ENCODE measurements at regions not wholly inside any gene's neighbourhood (a gene's known extent, or its start where the extent isn't known, plus 50 kb on each side); places are given as distances from the start of the nearest gene placed in this dataset.

DNA sequence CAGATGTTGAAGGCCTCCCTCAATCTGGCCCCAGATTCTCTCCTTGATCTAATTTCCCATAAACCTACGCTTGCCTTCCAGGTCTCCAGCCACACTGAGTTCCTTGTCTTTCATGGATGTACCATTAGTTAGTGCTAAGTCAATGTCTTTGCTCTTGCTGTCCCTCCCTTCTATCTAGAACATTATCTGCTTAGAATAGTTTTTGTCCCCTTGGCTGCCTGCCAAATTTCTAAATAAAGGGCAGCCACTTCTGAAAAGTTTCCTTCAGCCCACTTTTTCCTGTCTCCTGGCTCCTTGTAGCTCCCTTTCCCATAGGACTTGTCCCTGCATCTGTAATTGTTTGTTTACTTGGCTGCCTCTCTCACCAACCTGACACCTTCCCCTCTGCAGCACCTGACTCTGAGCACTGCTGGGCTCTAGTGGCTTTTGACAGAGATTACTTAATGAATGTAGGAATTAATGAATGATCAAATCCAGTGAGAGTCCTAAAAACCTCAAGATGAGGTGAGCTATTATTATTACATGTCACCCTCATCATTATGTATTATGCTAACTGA is 58.3 kb downstream of the CXCL12 start:
- no peak for DNase-seq (ENCODE audit: low read depth)
- TF ChIP-seq, protein P1, sequence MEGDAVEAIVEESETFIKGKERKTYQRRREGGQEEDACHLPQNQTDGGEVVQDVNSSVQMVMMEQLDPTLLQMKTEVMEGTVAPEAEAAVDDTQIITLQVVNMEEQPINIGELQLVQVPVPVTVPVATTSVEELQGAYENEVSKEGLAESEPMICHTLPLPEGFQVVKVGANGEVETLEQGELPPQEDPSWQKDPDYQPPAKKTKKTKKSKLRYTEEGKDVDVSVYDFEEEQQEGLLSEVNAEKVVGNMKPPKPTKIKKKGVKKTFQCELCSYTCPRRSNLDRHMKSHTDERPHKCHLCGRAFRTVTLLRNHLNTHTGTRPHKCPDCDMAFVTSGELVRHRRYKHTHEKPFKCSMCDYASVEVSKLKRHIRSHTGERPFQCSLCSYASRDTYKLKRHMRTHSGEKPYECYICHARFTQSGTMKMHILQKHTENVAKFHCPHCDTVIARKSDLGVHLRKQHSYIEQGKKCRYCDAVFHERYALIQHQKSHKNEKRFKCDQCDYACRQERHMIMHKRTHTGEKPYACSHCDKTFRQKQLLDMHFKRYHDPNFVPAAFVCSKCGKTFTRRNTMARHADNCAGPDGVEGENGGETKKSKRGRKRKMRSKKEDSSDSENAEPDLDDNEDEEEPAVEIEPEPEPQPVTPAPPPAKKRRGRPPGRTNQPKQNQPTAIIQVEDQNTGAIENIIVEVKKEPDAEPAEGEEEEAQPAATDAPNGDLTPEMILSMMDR (conservative IDR thresholded peaks at IDR 0.05; ENCODE audit: low read depth, low read length) = no peak
- H3K4me3 ChIP-seq (ENCODE audit: low read depth, low read length) = no peak overlapping the region

DNA sequence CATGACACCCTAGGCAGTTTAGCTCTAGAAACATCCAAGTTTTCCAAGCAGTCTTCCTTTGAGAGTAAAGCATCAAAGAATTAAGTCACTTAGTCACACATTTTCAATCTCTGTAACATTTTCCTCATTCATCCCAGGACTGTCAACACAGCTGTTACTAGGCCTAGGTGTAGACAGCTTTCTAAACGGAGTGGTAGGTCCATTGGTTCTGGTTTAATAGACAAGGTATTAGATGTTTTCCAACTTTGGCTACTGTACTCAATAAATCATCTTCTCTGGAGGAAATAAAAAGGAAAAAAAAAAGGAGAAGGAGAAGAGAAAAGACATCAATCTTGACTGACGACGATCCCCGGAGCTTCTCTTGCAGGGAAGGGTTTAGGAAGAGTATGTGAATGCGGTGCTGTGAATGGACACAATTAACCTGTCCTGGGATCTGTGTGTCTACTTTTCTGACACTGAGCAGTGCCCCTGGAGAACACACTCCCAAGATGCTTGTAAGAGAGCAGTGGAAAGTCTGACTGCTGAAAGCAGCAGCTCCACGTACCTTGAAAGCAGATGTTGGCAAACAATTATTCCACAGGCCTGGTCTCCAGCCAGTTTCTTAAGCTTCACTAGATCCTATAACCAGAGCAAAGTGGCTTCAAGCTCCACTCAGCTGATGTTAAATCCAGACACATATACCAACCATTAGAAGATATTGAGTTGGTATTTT is 59.1 kb downstream of the CXCL12 start:
- H3K4me3 ChIP-seq (ENCODE audit: low read depth, low read length) = no peak overlapping the region
- DNase-seq (ENCODE audit: low read depth) = no peak
- TF ChIP-seq, protein P1 (conservative IDR thresholded peaks at IDR 0.05; ENCODE audit: low read depth, low read length) = no peak

DNA sequence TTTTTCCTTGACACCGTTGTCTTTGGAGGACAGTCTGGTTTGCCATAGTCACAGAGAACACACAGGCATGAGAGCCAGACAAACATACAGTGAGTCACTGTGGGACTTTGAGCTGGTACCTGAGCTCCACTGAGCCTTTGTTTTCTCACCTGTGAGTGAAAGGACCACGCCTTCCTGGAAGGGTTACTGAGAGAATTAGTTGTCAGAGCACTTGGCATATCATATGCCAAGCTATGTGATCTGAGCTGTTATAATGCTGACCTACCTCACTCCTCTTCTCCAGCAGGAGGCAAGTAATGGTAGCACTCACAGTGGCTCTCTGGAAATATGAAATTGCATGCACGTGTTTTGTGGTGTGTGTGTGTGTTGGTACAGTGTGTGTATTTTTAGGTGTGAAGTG is 59.7 kb downstream of the CXCL12 start:
- TF ChIP-seq, protein P1 (conservative IDR thresholded peaks at IDR 0.05; ENCODE audit: low read depth, low read length) = no peak
- no peak overlapping the region for H3K4me3 ChIP-seq (ENCODE audit: low read depth, low read length)
- DNase-seq (ENCODE audit: low read depth) = no peak

DNA sequence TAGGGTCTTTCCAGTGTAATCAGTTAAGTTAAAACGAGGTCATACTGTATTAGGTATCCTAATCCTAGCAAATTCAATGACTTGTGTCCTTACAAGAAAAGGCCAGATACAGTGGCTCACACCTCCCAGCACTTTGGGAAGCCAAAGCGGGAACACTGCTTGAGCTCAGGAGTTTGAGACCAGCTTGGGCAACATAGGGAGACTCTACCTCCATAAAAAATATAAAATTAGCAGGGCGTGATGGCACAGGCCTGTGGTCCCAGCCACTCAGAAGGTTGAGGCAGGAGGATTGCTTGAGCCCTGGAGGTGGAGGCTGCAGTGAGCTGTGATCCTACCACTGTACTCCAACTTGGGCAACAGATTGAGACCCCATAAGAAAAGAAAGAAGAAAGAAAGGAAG is 61.1 kb downstream of the CXCL12 start:
- H3K4me3 ChIP-seq (ENCODE audit: low read depth, low read length) = no peak overlapping the region
- DNase-seq (ENCODE audit: low read depth) = no peak
- TF ChIP-seq, protein P1 (conservative IDR thresholded peaks at IDR 0.05; ENCODE audit: low read depth, low read length) = no peak

DNA sequence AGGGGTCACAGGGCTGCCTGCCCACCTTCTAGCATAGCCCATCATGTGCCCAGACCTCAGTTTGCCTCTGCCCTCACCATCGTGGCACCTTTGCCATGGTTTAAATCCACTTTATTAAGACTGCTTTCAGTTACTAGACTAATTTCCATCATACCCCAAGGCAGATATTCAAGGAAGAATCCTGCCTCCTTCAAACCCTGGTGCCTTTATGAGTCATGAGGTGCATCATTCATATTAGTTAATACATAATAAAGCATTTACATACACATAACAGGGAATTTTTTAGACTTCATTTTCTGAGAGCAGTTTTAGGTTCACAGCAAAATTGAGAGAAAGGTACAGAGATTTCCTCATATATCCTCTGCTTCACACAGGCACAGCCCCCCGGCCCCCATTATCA is 62.8 kb downstream of the CXCL12 start:
- TF ChIP-seq, protein P1 (conservative IDR thresholded peaks at IDR 0.05; ENCODE audit: low read depth, low read length) = no peak
- no peak overlapping the region for H3K4me3 ChIP-seq (ENCODE audit: low read depth, low read length)
- no peak for DNase-seq (ENCODE audit: low read depth)

DNA sequence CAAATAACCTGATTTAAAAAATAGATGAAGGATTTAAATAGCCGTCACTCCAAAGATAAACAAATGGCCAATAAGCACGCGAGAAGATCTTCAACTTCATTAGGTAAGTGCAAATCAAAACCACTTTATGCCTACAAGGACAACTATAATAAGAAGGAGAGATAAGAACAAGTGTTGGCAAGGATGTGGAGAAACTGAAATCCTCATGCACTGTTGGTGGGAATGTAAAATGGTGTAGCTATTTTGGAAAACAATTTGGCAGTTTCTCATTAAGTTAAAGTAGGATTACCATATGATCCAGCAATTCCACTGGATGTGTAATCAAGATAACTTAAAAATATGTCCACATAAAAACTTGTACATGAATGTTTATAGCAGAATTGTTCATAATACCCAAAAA is 64.1 kb downstream of the CXCL12 start:
- DNase-seq (ENCODE audit: low read depth) = no peak
- H3K4me3 ChIP-seq (ENCODE audit: low read depth, low read length) = no peak overlapping the region
- TF ChIP-seq, protein P1 (conservative IDR thresholded peaks at IDR 0.05; ENCODE audit: low read depth, low read length) = no peak

DNA sequence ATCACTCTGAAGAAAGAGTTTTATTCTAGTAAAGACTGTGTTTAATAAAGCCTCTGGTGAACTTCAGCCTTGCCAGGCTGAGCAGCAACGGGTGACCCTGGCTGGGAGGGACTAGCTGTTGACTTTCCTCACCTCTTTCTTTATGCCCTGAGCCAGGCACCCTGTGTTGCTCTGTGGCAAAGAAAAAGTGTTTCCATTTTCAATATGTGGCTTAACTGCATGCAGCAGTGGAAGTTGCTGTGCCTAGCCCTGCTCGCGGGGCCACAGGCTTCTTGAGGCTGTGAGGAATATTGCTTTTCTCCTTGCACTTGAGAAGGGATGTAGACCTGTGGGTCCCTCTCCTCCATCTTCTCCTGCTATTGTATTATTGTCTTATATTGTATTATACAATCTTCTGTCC is 67.0 kb downstream of the CXCL12 start:
- H3K4me3 ChIP-seq (ENCODE audit: low read depth, low read length) = no peak overlapping the region

More for the DNA sequence above, 67.0 kb downstream of the CXCL12 start:
- TF ChIP-seq, protein P1 (conservative IDR thresholded peaks at IDR 0.05; ENCODE audit: low read depth, low read length) = no peak
- DNase-seq (ENCODE audit: low read depth) = no peak

Data from choroid plexus epithelial cell (primary cell).